GM21825 (cell line): ENCODE measurements at regions not wholly inside any gene's neighbourhood (a gene's known extent, or its start where the extent isn't known, plus 50 kb on each side); places are given as distances from the start of the nearest gene placed in this dataset.

Experiments
- ATAC-seq: cut with Tn5 transposase; IDR thresholded peaks from one replicate; pipeline ENCODE4 v1.9.1; 2021; ENCODE audit warnings: mild to moderate bottlenecking, moderate library complexity; ENCODE audit not compliant: unreplicated experiment

DNA sequence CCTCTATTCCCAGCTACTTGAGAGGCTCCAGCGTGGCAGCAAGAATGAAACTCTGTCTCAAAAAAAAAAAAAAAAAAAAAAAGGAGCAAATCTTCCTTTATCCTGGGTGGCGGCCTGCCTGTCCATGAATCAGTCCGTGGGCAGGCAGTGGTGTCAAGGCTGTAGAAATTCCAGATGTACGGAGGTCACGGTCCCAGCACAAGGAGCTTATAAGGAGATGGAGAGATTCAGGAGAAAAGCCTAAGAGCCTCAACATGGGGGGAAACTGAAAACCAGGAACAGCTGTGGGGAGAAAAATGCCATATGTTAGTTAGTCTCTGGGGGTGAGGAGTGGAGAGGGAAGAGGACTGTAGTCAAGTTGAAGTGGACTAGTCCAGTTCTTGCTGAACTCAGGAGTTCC, 130.5 kb upstream of the CRY1 start:
- no peak for ATAC-seq

DNA sequence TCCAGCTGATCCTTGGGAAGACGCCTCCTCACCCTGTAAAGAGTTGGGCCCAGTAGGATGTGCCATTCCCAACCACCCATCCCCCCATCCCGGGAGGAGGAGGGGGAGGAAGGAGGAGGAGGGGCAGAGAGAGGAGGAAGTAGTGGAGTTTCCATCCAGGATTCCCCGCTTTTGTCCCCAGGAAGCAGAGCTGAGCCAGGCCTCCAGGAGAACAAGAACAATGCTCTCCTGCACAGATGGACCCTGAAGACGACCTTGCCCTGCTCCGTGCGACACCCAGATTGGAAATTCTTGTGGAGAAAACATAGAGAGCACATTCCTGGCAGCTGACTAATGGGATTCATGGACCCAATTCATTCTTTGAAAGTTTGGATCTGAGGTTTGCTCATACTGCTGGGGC, 132.3 kb upstream of the CRY1 start:
- ATAC-seq: no peak

GRCh38 chr12:107226126-107226525, 132.8 kb upstream of the CRY1 start:
- no peak for ATAC-seq

GRCh38 chr12:107228076-107228475, 134.7 kb upstream of the CRY1 start:
- ATAC-seq: no peak

- no peak for ATAC-seq
Measured at GRCh38 chr12:107229827-107230226, 136.5 kb upstream of the CRY1 start.

DNA sequence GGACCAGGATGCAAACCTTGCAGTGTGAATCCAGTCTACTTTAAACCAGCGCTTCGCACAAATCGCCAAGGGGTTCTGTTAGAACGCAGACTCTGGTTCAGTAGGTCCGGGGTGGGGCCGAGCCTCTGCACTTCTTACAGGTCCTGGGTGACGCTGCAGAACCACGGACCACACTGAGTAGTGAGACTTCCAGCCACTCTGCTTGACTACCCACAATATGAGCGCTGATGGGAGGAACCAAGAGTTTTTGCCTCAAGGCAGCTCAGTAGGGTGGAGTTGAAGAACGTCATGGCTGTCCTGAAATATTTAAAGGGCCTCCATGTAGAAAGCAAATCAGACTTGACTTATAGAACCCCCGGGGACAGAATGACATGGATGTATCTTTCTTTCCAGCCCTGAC, 138.0 kb upstream of the CRY1 start:
- no peak for ATAC-seq

DNA sequence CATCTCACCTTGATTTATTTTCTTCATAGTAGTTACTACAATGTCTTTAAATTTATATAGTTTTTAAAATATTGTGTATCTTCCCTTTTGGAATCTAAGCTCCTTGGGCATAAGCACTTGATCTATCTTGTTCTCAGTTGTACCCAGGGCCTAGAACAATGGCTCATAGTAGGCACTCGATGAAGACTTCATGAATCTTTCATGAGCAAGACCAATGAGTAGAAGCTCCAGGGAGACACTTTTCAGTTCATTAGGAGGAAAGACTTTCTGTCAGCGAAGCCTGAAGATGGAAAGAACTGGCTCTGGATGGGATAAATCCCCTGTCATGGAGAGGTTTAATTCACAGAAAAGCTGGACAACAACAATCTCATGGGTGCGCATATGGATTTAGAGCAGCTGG, 140.2 kb upstream of the CRY1 start:
- ATAC-seq: no peak

- ATAC-seq: no peak
Measured at GRCh38 chr12:107235600-107235999, 142.3 kb upstream of the CRY1 start.

GRCh38 chr12:107236824-107237511, 143.6 kb upstream of the CRY1 start:
- no peak for ATAC-seq

GRCh38 chr12:107238296-107238695, 144.9 kb upstream of the CRY1 start:
- no peak for ATAC-seq

DNA sequence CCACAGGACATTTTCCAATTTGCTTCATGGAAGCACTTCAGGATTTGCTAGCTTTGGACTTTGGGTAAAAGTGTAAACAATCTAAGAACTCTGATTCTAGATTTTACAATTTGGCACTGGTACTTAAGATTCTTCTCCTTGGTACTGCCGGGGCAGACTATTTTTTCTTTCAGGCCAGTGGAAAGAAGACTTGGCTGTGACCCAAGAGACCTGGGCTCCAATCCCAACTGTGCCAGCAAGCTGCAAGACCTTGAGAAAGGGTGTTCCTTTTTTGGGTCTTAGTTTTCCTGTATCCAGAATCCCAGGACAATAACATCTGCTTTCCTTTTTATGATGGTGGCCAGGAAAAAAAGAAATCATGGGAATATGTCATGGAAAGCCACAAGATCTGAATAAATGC, 148.1 kb upstream of the CRY1 start:
- no peak for ATAC-seq

GRCh38 chr12:107242189-107242588, 148.8 kb upstream of the CRY1 start:
- ATAC-seq: no peak

GRCh38 chr12:107243341-107243740, 150.0 kb upstream of the CRY1 start:
- no peak for ATAC-seq

GRCh38 chr12:107244584-107244983, 151.2 kb upstream of the CRY1 start:
- ATAC-seq: no peak

DNA sequence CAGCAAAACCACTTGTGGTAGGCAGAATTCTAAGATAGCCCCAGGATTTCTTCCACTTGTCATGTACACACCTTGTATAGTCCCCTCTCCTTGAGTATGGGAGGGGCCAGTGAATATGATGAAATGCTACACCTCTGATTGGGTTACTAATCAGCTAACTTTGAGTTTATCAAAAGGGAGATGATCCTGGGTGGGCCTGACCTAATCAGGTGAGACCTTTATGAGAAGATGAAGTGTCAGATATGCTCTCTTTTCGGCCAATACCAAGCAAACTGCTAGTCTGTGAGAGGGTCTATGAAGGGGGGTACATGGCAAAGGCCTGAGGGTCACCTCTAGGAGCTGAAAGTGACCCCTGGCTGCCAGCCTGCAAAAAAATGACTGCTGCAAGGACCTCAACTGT, 154.3 kb upstream of the CRY1 start:
- no peak for ATAC-seq

DNA sequence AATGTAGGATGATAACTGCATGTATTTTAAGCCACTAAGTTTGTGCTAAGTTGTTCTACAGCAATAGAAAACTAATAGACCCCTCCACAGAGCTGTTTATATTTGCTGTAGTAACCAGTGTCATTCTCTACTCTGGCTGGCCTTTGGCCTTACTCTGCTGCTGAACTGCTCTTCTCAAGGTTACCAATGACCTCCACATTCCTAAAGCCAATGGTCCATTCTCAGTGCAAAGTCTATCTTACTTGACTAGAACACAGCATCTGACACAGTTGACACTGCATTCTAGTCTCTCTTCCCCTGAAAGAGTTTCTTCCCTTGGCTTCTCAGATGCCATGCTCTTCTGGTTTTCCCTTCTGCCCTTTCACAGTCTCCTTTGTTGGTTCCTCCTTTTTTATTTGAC, 154.8 kb upstream of the CRY1 start:
- ATAC-seq: no peak

GRCh38 chr12:107251288-107251687, 157.9 kb upstream of the CRY1 start:
- ATAC-seq: no peak

DNA sequence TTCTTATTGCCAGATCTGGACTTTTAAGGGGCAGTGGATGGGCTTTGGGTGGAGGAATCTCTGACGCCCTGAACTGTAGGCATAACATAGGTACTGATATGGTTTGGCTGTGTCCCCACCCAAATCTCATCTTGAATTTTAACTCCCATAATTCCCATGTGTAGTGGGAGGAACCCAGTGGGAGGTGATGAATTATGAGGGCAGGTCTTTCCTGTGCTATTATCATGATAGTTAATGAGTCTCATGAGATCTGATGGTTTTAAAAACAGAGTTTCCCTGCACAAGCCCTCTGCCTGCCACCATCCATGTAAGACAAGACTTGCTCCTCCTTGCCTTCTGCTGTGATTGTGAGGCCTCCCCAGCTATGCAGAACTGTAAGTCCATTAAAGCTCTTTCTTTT, 160.0 kb upstream of the CRY1 start:
- no peak for ATAC-seq

DNA sequence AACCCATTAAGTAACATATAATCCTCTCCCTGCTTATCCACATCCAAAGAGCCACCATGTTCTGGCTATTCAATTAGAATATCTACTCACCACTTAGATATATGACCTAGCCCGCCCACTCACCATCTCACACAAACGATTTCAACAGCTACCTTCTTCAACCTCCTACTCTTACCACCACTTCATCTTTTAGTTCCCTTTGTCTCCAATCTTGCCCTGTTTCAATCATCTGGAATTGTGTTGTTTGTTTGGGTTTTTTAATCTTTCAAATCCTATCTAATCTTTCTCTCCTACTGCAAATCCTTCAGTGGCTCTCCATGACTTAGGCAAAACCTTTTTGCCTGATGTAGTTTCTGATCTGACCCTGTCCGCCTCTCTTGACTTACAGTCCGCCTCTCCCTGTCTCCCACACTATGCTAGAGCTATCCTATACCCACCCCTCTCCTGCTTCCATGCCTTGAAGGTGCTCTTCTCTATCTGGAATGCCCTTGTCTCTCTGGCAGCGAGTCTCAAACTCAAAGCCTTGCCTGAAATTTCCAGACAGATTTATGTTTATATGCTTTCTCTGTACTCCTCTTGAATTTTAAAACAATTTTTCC, 161.0 kb upstream of the CRY1 start:
- no peak for ATAC-seq

DNA sequence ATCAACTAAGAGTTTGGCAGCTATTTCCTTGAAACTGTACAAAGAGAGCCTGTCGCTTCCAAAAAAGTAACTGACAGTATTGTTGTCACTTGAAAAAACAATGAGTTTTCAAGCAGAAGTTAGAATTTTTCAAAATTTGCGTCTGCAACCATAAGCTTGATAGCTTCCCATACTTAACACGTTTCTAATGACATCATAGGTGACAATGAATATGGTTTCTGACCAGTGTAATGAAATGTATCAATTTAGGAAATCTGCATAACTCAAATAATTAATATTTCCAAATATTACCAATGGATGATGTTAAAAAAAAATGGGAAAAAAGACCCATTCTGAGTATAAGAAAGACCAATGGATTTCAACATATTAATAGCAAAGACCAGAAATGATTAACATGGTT, 165.4 kb upstream of the CRY1 start:
- no peak for ATAC-seq

GRCh38 chr12:107263980-107264379, 170.6 kb upstream of the CRY1 start:
- no peak for ATAC-seq

- no peak for ATAC-seq
Measured at GRCh38 chr12:107264667-107265066, 171.3 kb upstream of the CRY1 start.

GRCh38 chr12:107267604-107268003, 174.3 kb upstream of the CRY1 start:
- no peak for ATAC-seq
